Immature natural killer cell (primary cell): ENCODE measurements at regions not wholly inside any gene's neighbourhood (a gene's known extent, or its start where the extent isn't known, plus 50 kb on each side); places are given as distances from the start of the nearest gene placed in this dataset.
"Not testable (repeated sequence)": the region's sequence is repeated elsewhere in the genome, so short reads cannot be mapped to it uniquely, and the experiment has no call there.

Experiments
- DNase-seq, 3 donors: peaks; one replicate each; pipeline ENCODE4 v3.0.0; 2022; ENCODE audit warnings: mixed read lengths in 1 of 3
- H3K27ac Mint-ChIP-seq, 6 donors: one replicate each; pipeline ENCODE4 v1.8.0; 2020; ENCODE audit warnings: mixed read lengths in 6 of 6, mild to moderate bottlenecking in 5 of 6, inconsistent platforms in 4 of 6, moderate library complexity in 3 of 6
- H3K27me3 Mint-ChIP-seq, 3 donors: one replicate each; pipeline ENCODE4 v1.8.0; 2020 to 2021; ENCODE audit warnings: low read depth in 3 of 3, mild to moderate bottlenecking in 3 of 3, mixed read lengths in 3 of 3, moderate library complexity in 3 of 3, inconsistent platforms in 1 of 3
- H3K36me3 Mint-ChIP-seq, 3 donors: one replicate each; pipeline ENCODE4 v1.8.0; 2020; ENCODE audit warnings: mixed read lengths in 3 of 3, inconsistent platforms in 2 of 3, mild to moderate bottlenecking in 2 of 3
- H3K4me1 Mint-ChIP-seq, 2 donors: one replicate each; pipeline ENCODE4 v1.8.0; 2020; ENCODE audit warnings: inconsistent platforms in 2 of 2, mild to moderate bottlenecking in 2 of 2, mixed read lengths in 2 of 2, moderate library complexity in 1 of 2
- H3K4me3 Mint-ChIP-seq, 5 donors: one replicate each; pipeline ENCODE4 v1.8.0; 2020; ENCODE audit warnings: mild to moderate bottlenecking in 5 of 5, mixed read lengths in 5 of 5, inconsistent platforms in 3 of 5, moderate library complexity in 3 of 5
- H3K9me3 Mint-ChIP-seq, 6 donors: one replicate each; pipeline ENCODE4 v1.8.0; 2020; ENCODE audit warnings: mild to moderate bottlenecking in 6 of 6, mixed read lengths in 6 of 6, inconsistent platforms in 4 of 6, moderate library complexity in 3 of 6

- Mint-ChIP-seq H3K27ac (no peak overlapping the region), H3K4me1 (no peaks in the 10 kb centered on the region), H3K36me3 (no peaks in the 10 kb centered on the region), H3K4me3 (no peak overlapping the region), H3K27me3 (peaks cover 0 to 2% (median 1%) of the 10 kb centered on the region in 3 donors), H3K9me3 (peaks cover 0 to 7% (median 3%) of the 10 kb centered on the region in 6 donors)
- no peak for DNase-seq
Observed at GRCh38 chr4:11843340-11843739, 414.6 kb upstream of the HS3ST1 start.

- H3K27ac Mint-ChIP-seq, result no peak overlapping the region
- DNase-seq, result no peak
- H3K4me3 Mint-ChIP-seq, result no peak overlapping the region
- no peaks in the 10 kb centered on the region for H3K36me3 Mint-ChIP-seq
- H3K9me3 Mint-ChIP-seq, result peaks cover 0 to 7% (median 3%) of the 10 kb centered on the region in 6 donors
- peaks cover 0 to 2% (median 1%) of the 10 kb centered on the region in 3 donors for H3K27me3 Mint-ChIP-seq
- no peaks in the 10 kb centered on the region for H3K4me1 Mint-ChIP-seq
Observed at GRCh38 chr4:11842620-11843263, 414.0 kb upstream of the HS3ST1 start.

DNA sequence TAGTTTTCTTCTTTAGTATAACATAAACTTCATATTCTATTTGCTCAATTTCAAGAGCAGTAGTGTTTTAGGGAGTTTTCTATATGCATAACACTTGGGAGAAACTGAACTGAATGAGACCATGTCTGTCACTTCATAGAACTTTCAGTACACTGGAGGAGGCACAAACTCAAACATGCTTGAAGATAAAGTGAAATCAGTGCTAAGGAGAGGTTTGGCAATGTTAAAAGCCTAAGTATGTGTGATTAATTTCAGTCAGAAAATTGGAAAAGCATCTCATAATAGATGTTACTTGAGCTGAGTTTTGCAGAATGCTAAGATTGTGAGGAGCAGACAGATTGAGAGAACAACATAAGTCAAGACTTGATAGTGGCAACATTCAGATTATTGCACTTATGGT is 411.2 kb upstream of the HS3ST1 start:
- no peak overlapping the region for H3K27ac Mint-ChIP-seq
- H3K27me3 Mint-ChIP-seq, result peaks cover 0 to 2% (median 1%) of the 10 kb centered on the region in 3 donors
- no peaks in the 10 kb centered on the region for H3K4me1 Mint-ChIP-seq
- no peak overlapping the region for H3K4me3 Mint-ChIP-seq
- DNase-seq, result no peak
- H3K9me3 Mint-ChIP-seq, result peaks cover 0 to 10% (median 3%) of the 10 kb centered on the region in 6 donors
- no peaks in the 10 kb centered on the region for H3K36me3 Mint-ChIP-seq

DNA sequence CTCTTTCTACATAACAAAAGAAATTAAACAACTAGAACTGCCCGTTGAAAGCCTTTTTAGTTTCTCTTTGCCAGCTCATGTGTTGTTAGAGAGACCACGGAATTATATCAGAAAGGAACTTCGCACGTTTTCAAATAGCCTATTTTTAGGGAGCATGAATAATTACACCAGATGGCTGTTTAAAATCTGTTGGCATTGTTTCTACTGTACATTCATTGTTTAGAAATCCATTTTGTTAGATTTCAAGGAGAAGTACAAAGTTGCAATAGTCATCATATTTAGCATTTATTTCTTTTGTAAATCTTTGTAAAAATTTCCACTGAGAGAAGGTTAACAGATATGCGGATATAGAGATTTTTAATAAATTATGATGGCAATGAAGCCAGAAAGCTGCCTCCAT is 403.0 kb upstream of the HS3ST1 start:
- Mint-ChIP-seq H3K36me3 (no peaks in the 10 kb centered on the region), H3K9me3 (peaks cover 0 to 13% (median 2%) of the 10 kb centered on the region in 6 donors), H3K4me3 (no peak overlapping the region), H3K27me3 (no peaks in the 10 kb centered on the region), H3K27ac (no peak overlapping the region), H3K4me1 (no peaks in the 10 kb centered on the region)
- no peak for DNase-seq

GRCh38 chr4:11824566-11824965 is 395.9 kb upstream of the HS3ST1 start:
- Mint-ChIP-seq H3K27me3 (peaks cover 0 to 2% (median 0%) of the 10 kb centered on the region in 3 donors), H3K4me3 (no peak overlapping the region), H3K4me1 (no peaks in the 10 kb centered on the region), H3K27ac (no peak overlapping the region), H3K9me3 (peaks cover 3 to 34% (median 9%) of the 10 kb centered on the region in 6 donors), H3K36me3 (peaks cover 0 to 3% (median 3%) of the 10 kb centered on the region in 3 donors)
- no peak for DNase-seq

- peaks cover 0 to 3% (median 3%) of the 10 kb centered on the region in 3 donors for H3K36me3 Mint-ChIP-seq
- H3K27ac Mint-ChIP-seq, result no peak overlapping the region
- peaks cover 3 to 34% (median 11%) of the 10 kb centered on the region in 6 donors for H3K9me3 Mint-ChIP-seq
- H3K27me3 Mint-ChIP-seq, result peaks cover 0 to 2% (median 0%) of the 10 kb centered on the region in 3 donors
- DNase-seq, result no peak
- H3K4me1 Mint-ChIP-seq, result no peaks in the 10 kb centered on the region
- H3K4me3 Mint-ChIP-seq, result no peak overlapping the region
Observed at GRCh38 chr4:11821772-11822430, 393.2 kb upstream of the HS3ST1 start.

DNA sequence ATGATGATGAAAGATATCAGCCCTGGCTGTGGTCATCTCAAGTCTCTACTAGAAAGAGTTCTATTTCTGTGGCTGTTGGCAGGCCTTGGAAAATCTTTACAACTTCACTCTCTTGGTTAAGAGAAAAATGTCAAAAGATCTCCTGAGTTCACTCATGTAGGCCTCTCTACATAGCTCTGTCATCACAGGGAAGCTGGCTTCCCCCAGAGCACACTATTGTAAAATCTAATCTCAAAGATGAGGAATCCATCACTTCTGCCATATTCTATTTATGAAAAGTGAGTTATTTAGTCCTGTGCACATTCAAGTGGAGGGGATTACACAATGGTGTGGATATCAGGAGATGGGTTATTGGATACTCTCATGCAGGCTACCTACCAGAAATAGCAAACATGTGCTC is 388.4 kb upstream of the HS3ST1 start:
- H3K9me3 Mint-ChIP-seq, result peaks cover 0 to 10% (median 6%) of the 10 kb centered on the region in 6 donors
- H3K4me1 Mint-ChIP-seq, result no peaks in the 10 kb centered on the region
- DNase-seq, result no peak
- H3K27ac Mint-ChIP-seq, result no peak overlapping the region
- peaks cover 0 to 2% (median 0%) of the 10 kb centered on the region in 3 donors for H3K27me3 Mint-ChIP-seq
- H3K4me3 Mint-ChIP-seq, result no peak overlapping the region
- peaks cover 0 to 3% (median 3%) of the 10 kb centered on the region in 3 donors for H3K36me3 Mint-ChIP-seq

- Mint-ChIP-seq H3K36me3 (no peaks in the 10 kb centered on the region), H3K4me3 (no peak overlapping the region), H3K27me3 (no peaks in the 10 kb centered on the region), H3K9me3 (peaks cover 0 to 7% (median 1%) of the 10 kb centered on the region in 6 donors), H3K4me1 (no peaks in the 10 kb centered on the region), H3K27ac (no peak overlapping the region)
- DNase-seq, result no peak
Observed at GRCh38 chr4:11814758-11815157, 386.1 kb upstream of the HS3ST1 start.

GRCh38 chr4:11813951-11814446 is 385.3 kb upstream of the HS3ST1 start:
- peaks cover 0 to 6% (median 0%) of the 10 kb centered on the region in 6 donors for H3K9me3 Mint-ChIP-seq
- DNase-seq, result no peak
- no peaks in the 10 kb centered on the region for H3K36me3 Mint-ChIP-seq
- H3K4me1 Mint-ChIP-seq, result no peaks in the 10 kb centered on the region
- no peak overlapping the region for H3K27ac Mint-ChIP-seq
- H3K4me3 Mint-ChIP-seq, result no peak overlapping the region
- H3K27me3 Mint-ChIP-seq, result no peaks in the 10 kb centered on the region

DNA sequence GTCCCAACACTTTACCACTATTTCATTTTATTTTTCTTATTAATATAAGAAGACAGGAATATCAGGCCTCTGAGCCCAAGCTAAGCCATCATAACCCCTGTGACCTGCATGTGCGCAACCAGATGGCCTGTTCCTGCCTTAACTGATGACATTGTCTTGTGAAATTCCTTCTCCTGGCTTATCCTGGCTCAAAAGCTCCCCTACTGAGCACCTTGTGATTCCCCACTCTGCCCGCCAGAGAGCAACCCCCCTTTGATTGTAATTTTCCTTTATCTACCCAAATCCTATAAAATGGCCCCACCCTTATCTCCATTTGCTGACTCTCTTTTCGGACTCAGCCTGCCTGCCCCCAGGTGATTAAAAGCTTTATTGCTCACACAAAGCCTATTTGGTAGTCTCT is 382.8 kb upstream of the HS3ST1 start:
- not testable (repeated sequence) for H3K9me3 Mint-ChIP-seq, H3K27me3 Mint-ChIP-seq, H3K4me1 Mint-ChIP-seq, DNase-seq, H3K36me3 Mint-ChIP-seq, H3K4me3 Mint-ChIP-seq, H3K27ac Mint-ChIP-seq

DNA sequence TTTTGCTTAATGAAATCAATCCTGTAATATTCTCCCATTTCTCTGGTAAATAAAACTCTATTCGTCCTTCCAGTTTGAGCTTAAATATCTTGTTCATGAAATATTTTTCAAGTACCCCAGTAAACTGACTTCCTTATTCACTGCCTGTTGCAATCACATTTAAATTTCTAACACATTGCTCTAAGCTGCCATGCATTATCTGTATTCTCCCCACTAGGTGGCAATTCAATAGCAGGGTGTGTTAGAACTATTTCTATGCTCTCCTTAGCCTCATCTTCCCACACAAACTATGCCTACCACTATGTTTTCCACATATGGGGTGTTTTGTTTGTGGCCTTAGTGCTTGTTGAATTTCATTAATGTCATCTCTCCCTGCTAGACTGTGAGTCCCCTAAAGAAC is 377.1 kb upstream of the HS3ST1 start:
- DNase-seq, result no peak
- no peaks in the 10 kb centered on the region for H3K4me1 Mint-ChIP-seq
- H3K36me3 Mint-ChIP-seq, result no peaks in the 10 kb centered on the region
- no peak overlapping the region for H3K4me3 Mint-ChIP-seq
- H3K27me3 Mint-ChIP-seq, result no peaks in the 10 kb centered on the region
- H3K27ac Mint-ChIP-seq, result no peak overlapping the region
- H3K9me3 Mint-ChIP-seq, result peaks cover 0 to 2% (median 0%) of the 10 kb centered on the region in 6 donors

GRCh38 chr4:11801466-11802446 is 373.1 kb upstream of the HS3ST1 start:
- H3K27me3 Mint-ChIP-seq, result no peaks in the 10 kb centered on the region
- no peaks in the 10 kb centered on the region for H3K4me1 Mint-ChIP-seq
- H3K36me3 Mint-ChIP-seq, result no peaks in the 10 kb centered on the region
- no peak overlapping the region for H3K4me3 Mint-ChIP-seq
- H3K9me3 Mint-ChIP-seq, result peaks cover 0 to 2% (median 0%) of the 10 kb centered on the region in 6 donors
- H3K27ac Mint-ChIP-seq, result no peak overlapping the region
- no peak for DNase-seq

DNA sequence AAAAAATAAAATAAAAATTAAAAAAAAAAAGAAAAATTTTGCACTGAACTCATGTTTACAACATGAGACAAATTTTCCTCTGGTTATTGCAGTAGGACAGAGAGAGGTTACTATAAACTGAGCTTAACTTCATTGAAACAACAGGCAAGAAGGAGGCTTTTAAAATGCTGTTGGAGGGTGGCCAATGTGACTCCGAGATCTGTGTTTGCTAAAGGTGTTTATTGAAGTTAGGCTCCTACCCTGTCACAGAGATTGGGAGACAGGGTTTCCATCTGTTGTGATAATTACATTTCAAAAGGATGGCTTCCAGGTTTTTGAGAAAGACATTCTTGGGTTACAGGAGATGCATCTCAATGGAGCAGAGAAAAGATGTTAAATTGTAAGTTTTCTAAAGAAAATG is 370.5 kb upstream of the HS3ST1 start:
- Mint-ChIP-seq H3K27ac (no peak overlapping the region), H3K36me3 (no peaks in the 10 kb centered on the region), H3K9me3 (peaks cover 0 to 2% (median 0%) of the 10 kb centered on the region in 6 donors), H3K27me3 (no peaks in the 10 kb centered on the region), H3K4me3 (no peak overlapping the region), H3K4me1 (no peaks in the 10 kb centered on the region)
- no peak for DNase-seq
